OCI-LY1 (cell line): ENCODE measurements at regions not wholly inside any gene's neighbourhood (a gene's known extent, or its start where the extent isn't known, plus 50 kb on each side); places are given as distances from the start of the nearest gene placed in this dataset.

ENCODE experiments used
- EZH2 ChIP-seq: fragments of 200-600 bp; sonication (generic), shearing (Covaris generic); IDR thresholded peaks from 2 replicates; pipeline ENCODE4 v1.8.0; 2017; ENCODE audit warnings: borderline replicate concordance, mixed run types, mild to moderate bottlenecking, antibody characterized with exemption, low read length, moderate library complexity, mixed read lengths
- TF ChIP-seq, protein P1 (sequence below): fragments of 200-600 bp; sonication (generic), shearing (Covaris generic); IDR thresholded peaks from 2 replicates; pipeline ENCODE4 v1.5.1; 2017; ENCODE audit warnings: mild to moderate bottlenecking, antibody characterized with exemption, low read length, moderate library complexity, mixed read lengths

DNA sequence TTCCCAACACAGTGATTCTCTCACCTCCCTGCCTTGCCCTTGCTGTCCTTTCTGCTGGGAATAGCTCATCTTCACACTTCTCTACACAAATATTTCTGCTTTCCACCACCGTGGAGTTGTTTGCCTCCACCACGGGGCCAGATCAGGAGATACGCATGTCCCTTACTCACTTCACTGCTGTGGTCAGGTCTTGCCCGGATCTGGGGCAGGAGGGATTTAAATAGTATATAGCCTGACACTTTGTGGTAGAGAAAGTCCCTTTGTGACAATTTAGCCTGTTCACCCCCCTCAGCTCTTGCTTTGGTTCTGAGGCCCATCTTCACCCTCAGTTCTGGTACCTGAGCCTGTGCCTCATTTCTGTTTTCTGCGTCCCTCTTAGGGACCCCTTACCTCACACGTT is 92.6 kb upstream of the PREP start:
- TF ChIP-seq, protein P1, sequence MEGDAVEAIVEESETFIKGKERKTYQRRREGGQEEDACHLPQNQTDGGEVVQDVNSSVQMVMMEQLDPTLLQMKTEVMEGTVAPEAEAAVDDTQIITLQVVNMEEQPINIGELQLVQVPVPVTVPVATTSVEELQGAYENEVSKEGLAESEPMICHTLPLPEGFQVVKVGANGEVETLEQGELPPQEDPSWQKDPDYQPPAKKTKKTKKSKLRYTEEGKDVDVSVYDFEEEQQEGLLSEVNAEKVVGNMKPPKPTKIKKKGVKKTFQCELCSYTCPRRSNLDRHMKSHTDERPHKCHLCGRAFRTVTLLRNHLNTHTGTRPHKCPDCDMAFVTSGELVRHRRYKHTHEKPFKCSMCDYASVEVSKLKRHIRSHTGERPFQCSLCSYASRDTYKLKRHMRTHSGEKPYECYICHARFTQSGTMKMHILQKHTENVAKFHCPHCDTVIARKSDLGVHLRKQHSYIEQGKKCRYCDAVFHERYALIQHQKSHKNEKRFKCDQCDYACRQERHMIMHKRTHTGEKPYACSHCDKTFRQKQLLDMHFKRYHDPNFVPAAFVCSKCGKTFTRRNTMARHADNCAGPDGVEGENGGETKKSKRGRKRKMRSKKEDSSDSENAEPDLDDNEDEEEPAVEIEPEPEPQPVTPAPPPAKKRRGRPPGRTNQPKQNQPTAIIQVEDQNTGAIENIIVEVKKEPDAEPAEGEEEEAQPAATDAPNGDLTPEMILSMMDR, result no peak
- TF ChIP-seq EZH2, result no peak
